ENCODE measurements at regions not wholly inside any gene's neighbourhood (a gene's known extent, or its start where the extent isn't known, plus 50 kb on each side); places are given as distances from the start of the nearest gene placed in this dataset.

- Histone ChIP-seq H4K20me1 (ENCODE audit: insufficient read depth, low read length) (no peaks in the 10 kb centered on the region), H2AFZ (ENCODE audit: low read length) (no peak overlapping the region), H3K9me3 (ENCODE audit: low read length) (no peaks in the 10 kb centered on the region), H3K27me3 (ENCODE audit: insufficient read depth, low read length) (no peaks in the 10 kb centered on the region), H3K4me1 (ENCODE audit: insufficient read depth, low read length, severe bottlenecking) (no peaks in the 10 kb centered on the region), H3K4me2 (ENCODE audit: low read length) (no peak overlapping the region), H3K79me2 (ENCODE audit: insufficient read depth, low read length) (no peaks in the 10 kb centered on the region), H3K27ac (ENCODE audit: low read depth, low read length, poor library complexity, severe bottlenecking) (no peak overlapping the region), H3F3A (ENCODE audit: insufficient read depth, low read length) (no peaks in the 10 kb centered on the region), H3K4me3 (ENCODE audit: low read depth, low read length, poor library complexity, severe bottlenecking) (no peak overlapping the region), H3K9ac (ENCODE audit: low read length) (no peak overlapping the region), H3K36me3 (ENCODE audit: insufficient read depth, low read length) (peaks cover 23% of the 10 kb centered on the region; the same call in 1 of the 2 replicates), H3K9me2 (ENCODE audit: low read depth, low read length) (no peaks in the 10 kb centered on the region)
- TF ChIP-seq EZH2 (IDR thresholded peaks at IDR 0.05; ENCODE audit: borderline replicate concordance, low read length) = no peak
- TF ChIP-seq, protein P1, sequence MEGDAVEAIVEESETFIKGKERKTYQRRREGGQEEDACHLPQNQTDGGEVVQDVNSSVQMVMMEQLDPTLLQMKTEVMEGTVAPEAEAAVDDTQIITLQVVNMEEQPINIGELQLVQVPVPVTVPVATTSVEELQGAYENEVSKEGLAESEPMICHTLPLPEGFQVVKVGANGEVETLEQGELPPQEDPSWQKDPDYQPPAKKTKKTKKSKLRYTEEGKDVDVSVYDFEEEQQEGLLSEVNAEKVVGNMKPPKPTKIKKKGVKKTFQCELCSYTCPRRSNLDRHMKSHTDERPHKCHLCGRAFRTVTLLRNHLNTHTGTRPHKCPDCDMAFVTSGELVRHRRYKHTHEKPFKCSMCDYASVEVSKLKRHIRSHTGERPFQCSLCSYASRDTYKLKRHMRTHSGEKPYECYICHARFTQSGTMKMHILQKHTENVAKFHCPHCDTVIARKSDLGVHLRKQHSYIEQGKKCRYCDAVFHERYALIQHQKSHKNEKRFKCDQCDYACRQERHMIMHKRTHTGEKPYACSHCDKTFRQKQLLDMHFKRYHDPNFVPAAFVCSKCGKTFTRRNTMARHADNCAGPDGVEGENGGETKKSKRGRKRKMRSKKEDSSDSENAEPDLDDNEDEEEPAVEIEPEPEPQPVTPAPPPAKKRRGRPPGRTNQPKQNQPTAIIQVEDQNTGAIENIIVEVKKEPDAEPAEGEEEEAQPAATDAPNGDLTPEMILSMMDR (IDR thresholded peaks at IDR 0.05; ENCODE audit: low read length) = no peak
These were observed 89.0 kb upstream of the SMURF2 start for GRCh38 chr17:64750891-64751677.

DNA sequence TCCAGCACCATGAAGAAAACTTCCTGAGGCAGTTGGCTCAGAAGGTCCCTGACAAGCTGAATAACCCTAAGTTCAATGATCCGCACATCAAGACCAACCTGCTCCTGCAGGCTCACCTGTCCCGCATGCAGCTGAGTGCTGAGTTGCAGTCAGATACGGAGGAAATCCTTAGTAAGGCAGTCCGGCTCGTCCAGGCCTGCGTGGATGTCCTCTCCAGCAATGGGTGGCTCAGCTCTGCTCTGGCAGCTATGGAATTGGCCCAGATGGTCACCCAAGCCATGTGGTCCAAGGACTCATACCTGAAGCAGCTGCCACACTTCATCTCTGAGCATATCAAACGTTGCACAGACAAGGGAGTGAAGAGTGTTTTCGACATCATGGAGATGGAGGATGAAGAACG, 88.4 kb upstream of the SMURF2 start:
- Histone ChIP-seq H3K79me2 (ENCODE audit: insufficient read depth, low read length) (no peaks in the 10 kb centered on the region), H3K4me3 (ENCODE audit: low read depth, low read length, poor library complexity, severe bottlenecking) (no peak overlapping the region), H3K27ac (ENCODE audit: low read depth, low read length, poor library complexity, severe bottlenecking) (no peak overlapping the region), H3F3A (ENCODE audit: insufficient read depth, low read length) (no peaks in the 10 kb centered on the region), H3K9me2 (ENCODE audit: low read depth, low read length) (no peaks in the 10 kb centered on the region), H3K27me3 (ENCODE audit: insufficient read depth, low read length) (no peaks in the 10 kb centered on the region), H3K4me1 (ENCODE audit: insufficient read depth, low read length, severe bottlenecking) (no peaks in the 10 kb centered on the region), H2AFZ (ENCODE audit: low read length) (no peak overlapping the region), H4K20me1 (ENCODE audit: insufficient read depth, low read length) (no peaks in the 10 kb centered on the region), H3K9me3 (ENCODE audit: low read length) (no peaks in the 10 kb centered on the region), H3K9ac (ENCODE audit: low read length) (no peak overlapping the region), H3K4me2 (ENCODE audit: low read length) (no peak overlapping the region), H3K36me3 (ENCODE audit: insufficient read depth, low read length) (peaks cover 17% of the 10 kb centered on the region; the same call in 1 of the 2 replicates)
- TF ChIP-seq EZH2 (IDR thresholded peaks at IDR 0.05; ENCODE audit: borderline replicate concordance, low read length) = no peak
- TF ChIP-seq, protein P1 (IDR thresholded peaks at IDR 0.05; ENCODE audit: low read length) = no peak

GRCh38 chr17:64749306-64749705, 87.2 kb upstream of the SMURF2 start:
- H3K4me3 ChIP-seq (ENCODE audit: low read depth, low read length, poor library complexity, severe bottlenecking) = no peak overlapping the region
- H3K9ac ChIP-seq (ENCODE audit: low read length) = no peak overlapping the region
- no peak overlapping the region for H3K4me2 ChIP-seq (ENCODE audit: low read length)

More at GRCh38 chr17:64749306-64749705, 87.2 kb upstream of the SMURF2 start:
- Histone ChIP-seq H3F3A (ENCODE audit: insufficient read depth, low read length) (no peaks in the 10 kb centered on the region), H3K36me3 (ENCODE audit: insufficient read depth, low read length) (peaks cover 16% of the 10 kb centered on the region; the same call in 1 of the 2 replicates), H3K9me2 (ENCODE audit: low read depth, low read length) (no peaks in the 10 kb centered on the region), H3K27ac (ENCODE audit: low read depth, low read length, poor library complexity, severe bottlenecking) (no peak overlapping the region), H4K20me1 (ENCODE audit: insufficient read depth, low read length) (no peaks in the 10 kb centered on the region), H3K27me3 (ENCODE audit: insufficient read depth, low read length) (no peaks in the 10 kb centered on the region), H3K4me1 (ENCODE audit: insufficient read depth, low read length, severe bottlenecking) (no peaks in the 10 kb centered on the region), H3K9me3 (ENCODE audit: low read length) (no peaks in the 10 kb centered on the region), H3K79me2 (ENCODE audit: insufficient read depth, low read length) (no peaks in the 10 kb centered on the region), H2AFZ (ENCODE audit: low read length) (no peak overlapping the region)
- no peak for TF ChIP-seq EZH2 (IDR thresholded peaks at IDR 0.05; ENCODE audit: borderline replicate concordance, low read length)
- TF ChIP-seq, protein P1 (IDR thresholded peaks at IDR 0.05; ENCODE audit: low read length) = no peak
